ENCODE measurements at regions not wholly inside any gene's neighbourhood (a gene's known extent, or its start where the extent isn't known, plus 50 kb on each side); places are given as distances from the start of the nearest gene placed in this dataset.

DNA sequence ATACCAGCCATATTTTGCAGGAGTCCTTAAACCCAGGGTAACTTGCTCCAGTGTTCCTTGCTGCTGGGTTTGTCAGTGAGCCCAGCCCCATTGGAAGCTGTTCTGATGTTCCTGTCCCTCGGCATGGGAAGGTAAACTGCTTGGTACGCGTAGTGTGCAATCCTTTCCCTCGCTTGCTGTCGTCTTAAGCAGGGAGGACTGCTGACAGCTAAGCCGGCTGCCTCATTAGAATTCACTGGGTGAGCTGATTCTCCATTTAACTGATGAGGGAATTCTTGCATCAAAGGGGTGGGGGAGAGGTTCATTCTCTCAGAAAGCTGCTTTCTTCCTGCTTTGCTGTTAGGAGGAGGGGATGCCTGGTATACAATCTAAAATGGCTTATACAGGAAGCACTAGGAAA lies 164.6 kb downstream of the MID1IP1 start:
- H3K4me3 ChIP-seq = no peak overlapping the region
- H3K4me1 ChIP-seq = no peaks in the 10 kb centered on the region
- no peaks in the 10 kb centered on the region for H3K27me3 ChIP-seq
- H3K9me3 ChIP-seq = peaks cover 0 to 7% of the 10 kb centered on the region in 2 donors
- DNase-seq (ENCODE audit: low spot score) = no peak
- no peaks in the 10 kb centered on the region for H3K36me3 ChIP-seq
- no peak overlapping the region for H3K27ac ChIP-seq
- TF ChIP-seq, protein P1, sequence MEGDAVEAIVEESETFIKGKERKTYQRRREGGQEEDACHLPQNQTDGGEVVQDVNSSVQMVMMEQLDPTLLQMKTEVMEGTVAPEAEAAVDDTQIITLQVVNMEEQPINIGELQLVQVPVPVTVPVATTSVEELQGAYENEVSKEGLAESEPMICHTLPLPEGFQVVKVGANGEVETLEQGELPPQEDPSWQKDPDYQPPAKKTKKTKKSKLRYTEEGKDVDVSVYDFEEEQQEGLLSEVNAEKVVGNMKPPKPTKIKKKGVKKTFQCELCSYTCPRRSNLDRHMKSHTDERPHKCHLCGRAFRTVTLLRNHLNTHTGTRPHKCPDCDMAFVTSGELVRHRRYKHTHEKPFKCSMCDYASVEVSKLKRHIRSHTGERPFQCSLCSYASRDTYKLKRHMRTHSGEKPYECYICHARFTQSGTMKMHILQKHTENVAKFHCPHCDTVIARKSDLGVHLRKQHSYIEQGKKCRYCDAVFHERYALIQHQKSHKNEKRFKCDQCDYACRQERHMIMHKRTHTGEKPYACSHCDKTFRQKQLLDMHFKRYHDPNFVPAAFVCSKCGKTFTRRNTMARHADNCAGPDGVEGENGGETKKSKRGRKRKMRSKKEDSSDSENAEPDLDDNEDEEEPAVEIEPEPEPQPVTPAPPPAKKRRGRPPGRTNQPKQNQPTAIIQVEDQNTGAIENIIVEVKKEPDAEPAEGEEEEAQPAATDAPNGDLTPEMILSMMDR (IDR thresholded peaks at IDR 0.05) = no peak

GRCh38 chrX:38968344-38969216 lies 167.3 kb downstream of the MID1IP1 start:
- TF ChIP-seq, protein P1 (IDR thresholded peaks at IDR 0.05) = no peak

GRCh38 chrX:38970074-38970473 lies 168.8 kb downstream of the MID1IP1 start:
- Histone ChIP-seq H3K27me3 (no peaks in the 10 kb centered on the region), H3K27ac (no peak overlapping the region), H3K4me3 (no peak overlapping the region), H3K4me1 (no peaks in the 10 kb centered on the region), H3K9me3 (no peaks in the 10 kb centered on the region), H3K36me3 (no peaks in the 10 kb centered on the region)
- TF ChIP-seq, protein P1 (IDR thresholded peaks at IDR 0.05) = no peak
- no peak for DNase-seq (ENCODE audit: low spot score)

More at GRCh38 chrX:38968344-38969216, 167.3 kb downstream of the MID1IP1 start:
- no peaks in the 10 kb centered on the region for H3K36me3 ChIP-seq
- no peaks in the 10 kb centered on the region for H3K4me1 ChIP-seq
- no peak overlapping the region for H3K4me3 ChIP-seq
- H3K27me3 ChIP-seq = no peaks in the 10 kb centered on the region
- H3K9me3 ChIP-seq = no peaks in the 10 kb centered on the region
- DNase-seq (ENCODE audit: low spot score) = no peak
- no peak overlapping the region for H3K27ac ChIP-seq

DNA sequence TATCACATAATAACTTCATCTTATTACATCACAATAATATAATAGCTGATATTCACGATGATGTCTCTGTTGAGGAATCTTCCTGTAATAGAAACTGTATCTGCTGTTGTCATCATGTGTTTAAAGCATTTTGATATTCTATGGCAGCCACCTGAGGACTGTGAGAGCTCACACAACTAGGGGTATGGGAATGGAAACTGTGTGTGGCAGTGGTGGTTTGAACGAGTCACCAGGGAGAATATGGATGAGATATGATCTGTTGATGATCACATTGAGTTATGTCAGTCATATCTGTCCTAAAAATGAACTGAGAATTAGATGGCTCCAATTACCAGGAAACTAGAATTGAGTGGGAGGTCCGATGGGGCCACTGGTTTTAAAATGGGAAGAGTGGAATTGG lies 169.6 kb downstream of the MID1IP1 start:
- no peak for DNase-seq (ENCODE audit: low spot score)
- no peaks in the 10 kb centered on the region for H3K36me3 ChIP-seq
- H3K27me3 ChIP-seq = no peaks in the 10 kb centered on the region
- H3K4me3 ChIP-seq = no peak overlapping the region
- TF ChIP-seq, protein P1 (IDR thresholded peaks at IDR 0.05) = no peak
- no peaks in the 10 kb centered on the region for H3K4me1 ChIP-seq
- H3K9me3 ChIP-seq = no peaks in the 10 kb centered on the region
- no peak overlapping the region for H3K27ac ChIP-seq

GRCh38 chrX:38973322-38973721 lies 172.1 kb downstream of the MID1IP1 start:
- no peaks in the 10 kb centered on the region for H3K4me1 ChIP-seq
- no peaks in the 10 kb centered on the region for H3K9me3 ChIP-seq
- DNase-seq (ENCODE audit: low spot score) = no peak
- TF ChIP-seq, protein P1 (IDR thresholded peaks at IDR 0.05) = no peak
- H3K36me3 ChIP-seq = no peaks in the 10 kb centered on the region
- H3K4me3 ChIP-seq = no peak overlapping the region
- no peaks in the 10 kb centered on the region for H3K27me3 ChIP-seq
- H3K27ac ChIP-seq = no peak overlapping the region

Measured in right atrium auricular region (tissue), 2 donors.